ENCODE measurements at regions not wholly inside any gene's neighbourhood (a gene's known extent, or its start where the extent isn't known, plus 50 kb on each side); places are given as distances from the start of the nearest gene placed in this dataset.

- DNase-seq, result no peak
These were observed 51.9 kb upstream of the TSPAN11 start for GRCh38 chr12:30874455-30875321.

- no peak for DNase-seq
These were observed 55.9 kb upstream of the TSPAN11 start for GRCh38 chr12:30870491-30871265.

GRCh38 chr12:30867415-30867814, 59.1 kb upstream of the TSPAN11 start:
- DNase-seq, result no peak

GRCh38 chr12:30866256-30866655, 60.3 kb upstream of the TSPAN11 start:
- DNase-seq, result no peak

GRCh38 chr12:30863839-30864238, 62.7 kb upstream of the TSPAN11 start:
- no peak for DNase-seq

GRCh38 chr12:30862486-30862885, 64.1 kb upstream of the TSPAN11 start:
- DNase-seq, result no peak

GRCh38 chr12:30859226-30859625, 67.3 kb upstream of the TSPAN11 start:
- DNase-seq, result no peak

- no peak for DNase-seq
These were observed 68.1 kb upstream of the TSPAN11 start for GRCh38 chr12:30858471-30858870.

GRCh38 chr12:30853561-30854133, 72.9 kb upstream of the TSPAN11 start:
- no peak for DNase-seq

- no peak for DNase-seq
These were observed 75.9 kb upstream of the TSPAN11 start for GRCh38 chr12:30850684-30851083.

GRCh38 chr12:30847259-30847658, 79.3 kb upstream of the TSPAN11 start:
- no peak for DNase-seq

- DNase-seq, result no peak
These were observed 79.8 kb upstream of the TSPAN11 start for GRCh38 chr12:30846776-30847175.

- no peak for DNase-seq
These were observed 80.9 kb upstream of the TSPAN11 start for GRCh38 chr12:30845676-30846075.

GRCh38 chr12:30843211-30843610, 83.3 kb upstream of the TSPAN11 start:
- DNase-seq, result no peak

- DNase-seq, result no peak
These were observed 85.8 kb upstream of the TSPAN11 start for GRCh38 chr12:30840715-30841114.

GRCh38 chr12:30839643-30840220, 85.0 kb upstream of the CAPRIN2 start:
- DNase-seq, result no peak

GRCh38 chr12:30837595-30837994, 82.8 kb upstream of the CAPRIN2 start:
- no peak for DNase-seq

GRCh38 chr12:30836656-30837445, 82.1 kb upstream of the CAPRIN2 start:
- DNase-seq, result no peak

- no peak for DNase-seq
These were observed 80.5 kb upstream of the CAPRIN2 start for GRCh38 chr12:30835216-30835615.

- DNase-seq, result no peak
These were observed 76.0 kb upstream of the CAPRIN2 start for GRCh38 chr12:30830751-30831150.

- DNase-seq, result no peak
These were observed 75.1 kb upstream of the CAPRIN2 start for GRCh38 chr12:30829876-30830275.

- no peak for DNase-seq
These were observed 73.9 kb upstream of the CAPRIN2 start for GRCh38 chr12:30828686-30829085.
